ENCODE measurements at regions not wholly inside any gene's neighbourhood (a gene's known extent, or its start where the extent isn't known, plus 50 kb on each side); places are given as distances from the start of the nearest gene placed in this dataset.

DNA sequence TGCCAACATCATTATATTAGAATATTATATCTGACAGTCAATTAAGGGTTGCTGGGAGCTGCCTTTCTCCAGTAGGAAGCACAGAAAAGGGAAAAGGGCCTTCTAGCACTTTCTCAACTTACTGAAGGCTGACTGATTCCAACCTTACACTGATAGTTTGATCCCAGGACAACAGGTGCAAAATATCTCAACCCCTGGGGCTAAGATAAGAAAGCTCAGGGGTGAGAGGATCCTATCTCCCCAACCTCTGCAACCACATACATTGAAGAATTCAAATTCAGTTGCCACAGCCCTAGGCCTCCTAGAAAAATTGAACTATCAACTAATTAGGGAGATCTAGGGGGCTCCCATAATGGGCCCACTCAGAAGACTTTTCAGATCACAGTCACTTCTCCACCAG is 179.1 kb upstream of the GPRIN3 start:
- no peak for TF ChIP-seq REST (IDR thresholded peaks at IDR 0.05; ENCODE audit: insufficient replicate concordance, low read depth)
- TF ChIP-seq, protein P1, sequence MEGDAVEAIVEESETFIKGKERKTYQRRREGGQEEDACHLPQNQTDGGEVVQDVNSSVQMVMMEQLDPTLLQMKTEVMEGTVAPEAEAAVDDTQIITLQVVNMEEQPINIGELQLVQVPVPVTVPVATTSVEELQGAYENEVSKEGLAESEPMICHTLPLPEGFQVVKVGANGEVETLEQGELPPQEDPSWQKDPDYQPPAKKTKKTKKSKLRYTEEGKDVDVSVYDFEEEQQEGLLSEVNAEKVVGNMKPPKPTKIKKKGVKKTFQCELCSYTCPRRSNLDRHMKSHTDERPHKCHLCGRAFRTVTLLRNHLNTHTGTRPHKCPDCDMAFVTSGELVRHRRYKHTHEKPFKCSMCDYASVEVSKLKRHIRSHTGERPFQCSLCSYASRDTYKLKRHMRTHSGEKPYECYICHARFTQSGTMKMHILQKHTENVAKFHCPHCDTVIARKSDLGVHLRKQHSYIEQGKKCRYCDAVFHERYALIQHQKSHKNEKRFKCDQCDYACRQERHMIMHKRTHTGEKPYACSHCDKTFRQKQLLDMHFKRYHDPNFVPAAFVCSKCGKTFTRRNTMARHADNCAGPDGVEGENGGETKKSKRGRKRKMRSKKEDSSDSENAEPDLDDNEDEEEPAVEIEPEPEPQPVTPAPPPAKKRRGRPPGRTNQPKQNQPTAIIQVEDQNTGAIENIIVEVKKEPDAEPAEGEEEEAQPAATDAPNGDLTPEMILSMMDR (IDR thresholded peaks at IDR 0.05; ENCODE audit: insufficient read depth, low read length) = no peak
- no peak for TF ChIP-seq POLR2AphosphoS5 (IDR thresholded peaks at IDR 0.05; ENCODE audit: low read depth)
- no peak for TF ChIP-seq SPI1 (IDR thresholded peaks at IDR 0.05; ENCODE audit: borderline replicate concordance, low read depth)
- H3K27ac ChIP-seq (replicated peaks) = no peak overlapping the region
- no peak overlapping the region for H3K4me3 ChIP-seq (replicated peaks; ENCODE audit: insufficient read depth, low read length)
- no peaks in the 10 kb centered on the region for H3K27me3 ChIP-seq (ENCODE audit: insufficient read depth, poor library complexity, severe bottlenecking)
- no peak for DNase-seq (ENCODE audit: low read depth in 1 of 2, low spot score in 1 of 2)

DNA sequence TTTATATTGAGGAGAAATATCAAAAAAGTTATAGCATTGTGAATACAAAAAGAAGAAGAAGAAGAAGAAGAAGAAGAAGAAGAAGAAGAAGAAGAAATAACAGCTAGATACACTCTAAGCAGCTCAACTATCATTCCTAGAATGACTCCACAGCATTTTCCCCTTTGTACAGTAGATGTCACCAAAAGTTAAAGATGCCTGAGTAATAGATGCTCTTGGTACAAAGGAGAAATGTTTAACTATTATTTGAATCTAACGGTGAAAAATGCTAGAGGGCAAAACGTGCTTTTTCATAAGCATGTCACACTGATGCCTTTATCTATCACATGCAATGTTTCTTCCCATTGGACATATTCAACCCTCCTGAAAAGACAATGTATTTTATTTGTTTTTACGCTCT is 178.4 kb upstream of the GPRIN3 start:
- Histone ChIP-seq H3K4me3 (replicated peaks; ENCODE audit: insufficient read depth, low read length) (no peak overlapping the region), H3K27ac (replicated peaks) (no peak overlapping the region), H3K27me3 (ENCODE audit: insufficient read depth, poor library complexity, severe bottlenecking) (no peaks in the 10 kb centered on the region)
- TF ChIP-seq REST (IDR thresholded peaks at IDR 0.05; ENCODE audit: insufficient replicate concordance, low read depth) (no peak), POLR2AphosphoS5 (IDR thresholded peaks at IDR 0.05; ENCODE audit: low read depth) (no peak), SPI1 (IDR thresholded peaks at IDR 0.05; ENCODE audit: borderline replicate concordance, low read depth) (no peak), GABPA (IDR thresholded peaks at IDR 0.05; ENCODE audit: low read depth) (no peak)
- TF ChIP-seq, protein P1 (IDR thresholded peaks at IDR 0.05; ENCODE audit: insufficient read depth, low read length) = no peak
- DNase-seq (ENCODE audit: low read depth in 1 of 2, low spot score in 1 of 2) = no peak

DNA sequence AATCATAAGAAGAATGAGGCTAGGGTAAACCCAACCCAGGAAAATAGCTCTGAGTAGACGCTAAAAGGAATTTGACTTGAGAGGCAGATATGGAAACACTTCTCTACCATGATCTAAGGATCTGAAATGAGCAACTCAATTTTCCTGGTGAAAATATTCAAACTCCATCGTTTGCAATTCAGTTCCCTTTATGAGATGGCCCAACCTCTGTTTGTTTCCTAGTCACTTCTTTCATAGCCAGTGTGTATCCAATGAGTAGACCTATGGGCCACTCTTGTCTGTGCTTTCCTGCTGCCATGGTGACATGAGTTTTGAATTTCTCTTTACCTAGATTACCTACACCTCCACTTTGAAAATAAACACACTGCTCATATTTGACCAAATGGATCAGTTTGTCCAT is 176.2 kb upstream of the GPRIN3 start:
- Histone ChIP-seq H3K27me3 (ENCODE audit: insufficient read depth, poor library complexity, severe bottlenecking) (no peaks in the 10 kb centered on the region), H3K27ac (replicated peaks) (no peak overlapping the region), H3K4me3 (replicated peaks; ENCODE audit: insufficient read depth, low read length) (no peak overlapping the region)
- TF ChIP-seq POLR2AphosphoS5 (IDR thresholded peaks at IDR 0.05; ENCODE audit: low read depth) = no peak
- TF ChIP-seq, protein P1 (IDR thresholded peaks at IDR 0.05; ENCODE audit: insufficient read depth, low read length) = no peak
- no peak for TF ChIP-seq REST (IDR thresholded peaks at IDR 0.05; ENCODE audit: insufficient replicate concordance, low read depth)
- no peak for TF ChIP-seq GABPA (IDR thresholded peaks at IDR 0.05; ENCODE audit: low read depth)
- DNase-seq (ENCODE audit: low read depth in 1 of 2, low spot score in 1 of 2) = no peak

Measured in HL-60 (cell line).